ENCODE measurements at regions not wholly inside any gene's neighbourhood (a gene's known extent, or its start where the extent isn't known, plus 50 kb on each side); places are given as distances from the start of the nearest gene placed in this dataset.
"Not testable (repeated sequence)": the region's sequence is repeated elsewhere in the genome, so short reads cannot be mapped to it uniquely, and the experiment has no call there.

DNA sequence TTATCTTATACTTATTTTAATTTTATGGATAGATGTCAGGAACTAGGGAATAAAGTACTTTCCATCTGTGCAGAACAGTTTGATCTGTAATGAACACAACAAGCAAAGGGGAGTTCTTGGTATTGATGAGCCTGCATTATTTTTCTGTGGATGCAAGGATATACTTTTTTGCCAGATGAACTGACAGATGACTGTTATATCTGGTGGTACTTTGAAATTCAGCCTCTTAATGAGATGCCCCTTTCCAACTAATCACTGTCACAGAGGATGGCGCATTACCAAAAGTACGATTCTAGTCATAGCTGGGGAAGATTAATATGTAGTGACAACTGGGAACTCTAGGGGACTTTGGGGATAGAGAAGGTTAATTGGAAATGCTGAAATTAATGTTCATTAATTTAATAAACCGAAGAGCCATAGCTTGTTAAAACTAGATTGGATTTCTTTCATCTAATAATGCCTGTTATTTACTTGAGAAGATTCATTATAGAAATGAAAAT lies 603.4 kb upstream of the CNTN5 start:
- TF ChIP-seq, protein P1, sequence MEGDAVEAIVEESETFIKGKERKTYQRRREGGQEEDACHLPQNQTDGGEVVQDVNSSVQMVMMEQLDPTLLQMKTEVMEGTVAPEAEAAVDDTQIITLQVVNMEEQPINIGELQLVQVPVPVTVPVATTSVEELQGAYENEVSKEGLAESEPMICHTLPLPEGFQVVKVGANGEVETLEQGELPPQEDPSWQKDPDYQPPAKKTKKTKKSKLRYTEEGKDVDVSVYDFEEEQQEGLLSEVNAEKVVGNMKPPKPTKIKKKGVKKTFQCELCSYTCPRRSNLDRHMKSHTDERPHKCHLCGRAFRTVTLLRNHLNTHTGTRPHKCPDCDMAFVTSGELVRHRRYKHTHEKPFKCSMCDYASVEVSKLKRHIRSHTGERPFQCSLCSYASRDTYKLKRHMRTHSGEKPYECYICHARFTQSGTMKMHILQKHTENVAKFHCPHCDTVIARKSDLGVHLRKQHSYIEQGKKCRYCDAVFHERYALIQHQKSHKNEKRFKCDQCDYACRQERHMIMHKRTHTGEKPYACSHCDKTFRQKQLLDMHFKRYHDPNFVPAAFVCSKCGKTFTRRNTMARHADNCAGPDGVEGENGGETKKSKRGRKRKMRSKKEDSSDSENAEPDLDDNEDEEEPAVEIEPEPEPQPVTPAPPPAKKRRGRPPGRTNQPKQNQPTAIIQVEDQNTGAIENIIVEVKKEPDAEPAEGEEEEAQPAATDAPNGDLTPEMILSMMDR (IDR thresholded peaks at IDR 0.05; ENCODE audit: low read depth, low read length): no peak
- no peak for DNase-seq (ENCODE audit: low read depth in 2 of 2)
- no peak overlapping the region for H3K4me3 ChIP-seq (replicated peaks in 1 of 2; ENCODE audit: low read depth in 2 of 2, low read length in 2 of 2)

DNA sequence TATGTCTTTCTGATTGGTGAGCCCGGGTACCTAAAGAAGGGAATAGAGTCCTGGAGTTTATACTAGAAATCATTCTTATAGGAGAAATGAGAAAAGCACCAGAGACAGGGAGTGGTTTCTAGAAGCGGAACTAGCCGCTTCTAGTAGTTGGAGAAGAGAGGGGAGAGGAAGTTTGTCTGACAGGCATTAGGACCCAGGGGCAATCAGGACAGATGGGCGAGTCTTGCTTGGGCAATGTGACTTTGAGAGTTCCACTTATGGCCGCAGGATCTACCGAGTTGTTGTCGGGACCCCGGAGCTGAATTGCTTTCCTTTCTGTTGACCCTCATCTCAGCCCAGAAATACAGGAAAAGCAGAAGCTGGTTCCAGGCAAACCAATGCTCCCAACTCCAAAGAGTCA lies 596.8 kb upstream of the CNTN5 start:
- TF ChIP-seq, protein P1 (IDR thresholded peaks at IDR 0.05; ENCODE audit: low read depth, low read length): no peak
- no peak overlapping the region for H3K4me3 ChIP-seq (replicated peaks in 1 of 2; ENCODE audit: low read depth in 2 of 2, low read length in 2 of 2)
- DNase-seq (ENCODE audit: low read depth in 2 of 2): no peak

DNA sequence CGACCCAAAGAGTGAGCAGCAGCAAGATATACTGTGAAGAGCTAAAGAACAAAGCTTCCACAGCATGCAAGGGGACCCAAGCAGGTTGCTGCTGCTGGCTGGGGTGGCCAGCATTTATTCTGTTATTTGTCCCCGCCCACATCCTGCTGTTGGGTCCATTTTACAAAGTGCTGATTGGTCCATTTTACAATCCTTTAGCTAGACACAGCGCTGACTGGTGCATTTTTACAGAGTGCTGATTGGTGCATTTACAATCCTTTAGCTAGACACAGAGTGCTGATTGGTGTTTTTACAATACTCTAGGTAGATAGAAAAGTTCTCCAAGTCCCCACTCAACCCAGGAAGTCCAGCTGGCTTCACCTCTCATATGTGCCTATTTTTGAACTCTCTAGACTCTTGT lies 596.0 kb upstream of the CNTN5 start:
- DNase-seq (ENCODE audit: low read depth in 2 of 2); H3K4me3 ChIP-seq (replicated peaks in 1 of 2; ENCODE audit: low read depth in 2 of 2, low read length in 2 of 2): not testable (repeated sequence)

DNA sequence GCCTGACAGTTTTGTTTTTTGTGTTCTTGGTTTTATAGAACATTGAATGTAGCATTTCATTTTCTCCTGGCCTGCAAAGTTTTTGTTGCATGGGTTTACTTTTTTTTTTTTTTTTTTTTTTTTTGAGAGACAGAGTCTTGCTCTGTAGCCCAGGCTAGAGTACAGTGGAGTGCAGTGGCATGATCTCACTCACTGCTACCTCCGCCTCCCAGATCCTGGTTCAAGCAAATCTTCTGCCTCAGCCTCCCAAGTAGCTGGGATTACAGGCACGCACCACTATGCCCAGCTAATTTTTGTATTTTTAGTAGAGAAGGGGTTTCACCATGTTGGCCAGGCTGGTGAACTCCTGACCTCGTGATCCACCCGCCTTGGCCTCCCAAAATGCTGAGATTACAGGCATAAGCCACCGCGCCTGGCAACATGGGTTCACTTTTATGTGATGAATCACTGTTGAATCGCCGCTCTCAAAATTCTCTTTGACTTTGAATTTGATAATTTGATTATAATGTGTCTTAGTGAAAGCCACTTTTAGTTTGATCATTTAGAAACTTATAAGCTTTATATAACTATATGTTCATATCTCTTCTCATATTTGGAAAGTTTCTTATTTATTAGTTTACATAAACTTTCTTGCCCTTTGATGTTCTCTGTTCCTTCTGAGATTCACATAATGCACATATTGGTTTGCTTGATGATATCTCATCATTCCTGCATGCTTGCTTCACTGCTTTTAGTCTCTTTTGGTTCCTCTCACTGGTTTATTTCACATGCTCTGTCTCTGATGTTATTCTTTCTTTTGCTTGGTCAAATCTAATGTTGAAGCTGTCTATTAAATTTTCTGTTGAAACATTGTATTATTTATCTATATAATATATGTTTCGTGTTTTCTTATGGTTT lies 589.0 kb upstream of the CNTN5 start:
- TF ChIP-seq, protein P1 (IDR thresholded peaks at IDR 0.05; ENCODE audit: low read depth, low read length): no peak
- no peak for DNase-seq (ENCODE audit: low read depth in 2 of 2)
- no peak overlapping the region for H3K4me3 ChIP-seq (replicated peaks in 1 of 2; ENCODE audit: low read depth in 2 of 2, low read length in 2 of 2)

DNA sequence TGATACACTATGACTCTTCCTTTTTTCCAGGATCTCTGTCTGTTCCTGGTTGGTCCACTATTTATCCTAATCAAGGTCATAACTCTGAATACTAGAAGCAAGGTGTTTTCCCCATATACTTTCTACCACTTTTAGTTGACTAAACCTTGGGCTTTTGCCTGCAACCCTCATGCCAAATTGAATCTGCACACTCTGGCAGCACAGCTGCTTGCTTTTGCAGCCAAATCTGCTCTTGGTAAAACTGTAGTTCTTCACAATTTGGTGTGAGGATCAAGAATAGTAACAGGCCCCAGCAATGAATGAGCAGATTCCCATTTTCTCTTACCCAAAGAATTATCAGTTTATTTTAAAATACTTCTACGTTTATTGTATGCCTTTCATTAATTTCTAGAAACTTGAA lies 586.5 kb upstream of the CNTN5 start:
- DNase-seq (ENCODE audit: low read depth in 2 of 2): no peak
- TF ChIP-seq, protein P1 (IDR thresholded peaks at IDR 0.05; ENCODE audit: low read depth, low read length): no peak
- no peak overlapping the region for H3K4me3 ChIP-seq (replicated peaks in 1 of 2; ENCODE audit: low read depth in 2 of 2, low read length in 2 of 2)

DNA sequence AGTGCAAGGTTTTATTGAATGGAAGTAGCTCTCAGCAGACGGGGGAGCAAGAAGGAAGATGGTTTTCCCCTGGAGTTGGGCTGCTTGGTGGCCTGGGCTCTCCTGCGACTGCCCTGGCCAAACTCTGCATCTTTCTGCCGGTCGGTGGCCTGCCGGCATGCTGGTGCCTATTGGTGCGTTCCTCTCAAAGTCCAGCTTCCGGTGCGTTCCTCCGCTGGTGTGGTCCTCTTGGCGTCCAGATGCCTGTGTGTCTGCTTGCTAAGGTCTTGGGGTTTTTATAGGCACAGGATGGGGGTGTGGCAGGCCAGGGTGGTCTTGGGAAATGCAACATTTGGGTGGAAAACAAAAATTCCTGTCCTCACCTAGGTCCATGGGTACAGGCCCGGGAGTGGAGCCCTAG lies 567.4 kb upstream of the CNTN5 start:
- DNase-seq (ENCODE audit: low read depth in 2 of 2): no peak
- H3K4me3 ChIP-seq (replicated peaks in 1 of 2; ENCODE audit: low read depth in 2 of 2, low read length in 2 of 2): no peak overlapping the region
- TF ChIP-seq, protein P1 (IDR thresholded peaks at IDR 0.05; ENCODE audit: low read depth, low read length): no peak

DNA sequence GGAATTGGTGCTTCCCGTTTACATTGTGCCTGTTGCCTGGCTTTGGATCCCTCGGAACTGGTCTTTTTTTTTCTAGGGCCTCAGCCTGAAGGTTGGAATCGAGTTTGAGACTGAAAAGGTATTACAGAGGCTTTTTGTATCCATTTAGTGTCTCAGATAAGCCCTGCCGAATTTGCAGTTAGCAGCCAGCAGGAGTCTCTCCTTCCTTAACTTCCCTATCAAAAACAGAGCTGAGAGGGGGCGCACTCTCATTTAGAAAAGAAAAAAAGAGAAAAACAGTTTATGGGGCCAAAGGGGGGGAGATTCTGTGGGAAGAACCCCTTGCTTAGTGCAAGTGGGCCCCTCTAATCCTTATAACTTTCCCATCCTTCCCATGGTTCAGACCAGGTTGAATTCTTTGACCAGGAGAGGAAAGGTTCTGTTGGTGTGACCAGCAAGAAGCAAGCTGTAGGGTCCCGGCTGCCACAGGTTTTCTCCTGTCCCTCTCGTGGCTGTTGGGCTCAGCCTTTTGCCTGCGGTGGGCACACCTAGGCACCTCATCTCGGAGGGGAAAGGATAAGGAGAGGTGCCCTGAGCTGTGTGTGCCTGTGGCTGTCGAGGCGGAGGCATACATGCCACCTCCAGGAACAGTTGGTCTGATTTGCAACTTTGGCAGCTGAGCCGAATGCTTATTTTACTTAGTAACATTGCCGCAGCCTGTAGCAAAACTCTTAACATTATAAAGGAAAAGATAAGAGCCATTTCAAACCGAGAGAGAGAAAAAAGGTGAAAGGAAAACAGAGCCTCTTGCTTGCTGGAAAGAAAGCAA lies 565.0 kb upstream of the CNTN5 start:
- H3K4me3 ChIP-seq (replicated peaks in 1 of 2; ENCODE audit: low read depth in 2 of 2, low read length in 2 of 2): no peak overlapping the region
- TF ChIP-seq, protein P1 (IDR thresholded peaks at IDR 0.05; ENCODE audit: low read depth, low read length): no peak
- DNase-seq (ENCODE audit: low read depth in 2 of 2): no peak
